SKM-1 treated with dmso at 0.1 percent for 144 hours (cell line): ENCODE measurements at regions not wholly inside any gene's neighbourhood (a gene's known extent, or its start where the extent isn't known, plus 50 kb on each side); places are given as distances from the start of the nearest gene placed in this dataset.
A peak's percentile ranks its signal among the peaks of the same experiment; 100 is the strongest.
"Not testable (repeated sequence)": the region's sequence is repeated elsewhere in the genome, so short reads cannot be mapped to it uniquely, and the experiment has no call there.

Experiments used
- DNase-seq: peaks from one replicate; lab custom pipeline; 2025; ENCODE audit not compliant: unreplicated experiment; lab: John Stamatoyannopoulos, UW

DNA sequence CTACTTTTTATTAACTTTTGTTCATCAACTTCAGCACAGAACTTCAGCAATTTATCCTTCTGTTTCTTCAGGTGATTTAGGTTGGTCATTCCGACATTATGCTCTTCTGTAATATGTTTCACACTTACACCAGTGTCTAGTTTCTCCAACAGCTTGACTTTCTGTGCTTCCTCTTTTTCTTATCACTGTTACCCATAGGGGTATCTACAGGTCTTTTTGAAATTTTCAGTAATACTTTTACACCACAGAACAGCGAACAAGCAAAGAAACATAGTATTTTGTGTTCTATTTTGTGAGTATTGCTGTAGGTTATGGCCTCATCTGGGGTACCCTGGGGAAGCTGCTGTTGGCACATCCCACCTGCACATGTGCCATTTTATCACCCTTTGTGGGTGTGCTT is 260.7 kb downstream of the NSUN3 start:
- no peak for DNase-seq

DNA sequence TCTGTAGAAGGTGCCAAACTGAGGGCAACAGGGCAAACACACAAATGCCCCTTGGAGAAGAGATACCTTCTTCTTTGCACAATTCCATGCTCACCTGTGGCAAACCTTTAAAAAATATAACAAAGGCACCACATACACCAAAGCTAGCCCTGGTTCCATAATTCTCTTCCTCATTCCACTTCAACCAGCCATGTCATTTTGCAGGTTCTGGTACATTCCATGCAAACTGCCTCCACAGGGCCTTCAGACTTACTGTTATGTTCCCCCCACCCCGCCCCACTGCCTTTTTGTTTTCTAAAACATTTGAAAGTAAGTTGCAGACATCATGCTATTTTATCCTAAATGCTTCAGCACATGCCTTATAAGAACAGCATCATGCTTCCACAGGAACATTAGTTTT is 269.0 kb downstream of the NSUN3 start:
- DNase-seq: no peak

DNA sequence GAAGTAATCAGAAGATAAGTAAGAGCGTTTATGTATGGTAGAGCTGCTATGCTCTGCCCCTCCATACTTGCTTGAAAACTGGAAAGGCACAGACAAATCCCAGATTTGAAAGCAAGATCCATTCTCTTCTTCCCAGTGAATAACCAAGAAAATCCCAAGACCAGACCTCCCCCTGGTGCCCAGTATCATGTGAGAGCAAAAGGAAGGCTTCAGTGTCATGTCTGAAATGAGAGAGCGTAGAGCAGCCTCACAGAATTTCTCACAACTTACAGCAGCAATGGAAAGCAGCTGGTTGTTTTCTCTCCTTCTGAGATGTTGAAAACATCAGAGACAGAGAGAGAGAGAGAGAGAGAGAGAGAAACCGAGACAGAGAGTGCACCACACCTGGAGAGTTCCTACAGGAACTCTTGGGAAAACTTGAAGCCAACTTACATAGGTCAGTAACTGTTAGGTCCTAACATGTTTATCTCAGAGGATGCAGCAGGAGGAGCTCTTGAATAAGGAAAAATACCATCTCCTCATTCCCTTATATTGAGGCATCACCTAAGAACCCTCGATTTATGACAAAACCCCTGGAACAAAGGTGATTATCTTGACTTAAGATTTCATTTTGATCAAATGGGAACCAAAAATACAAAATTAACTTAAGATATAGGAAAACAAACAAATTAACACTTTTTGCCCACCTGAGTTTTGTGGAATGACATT is 273.3 kb downstream of the NSUN3 start:
- no peak for DNase-seq

DNA sequence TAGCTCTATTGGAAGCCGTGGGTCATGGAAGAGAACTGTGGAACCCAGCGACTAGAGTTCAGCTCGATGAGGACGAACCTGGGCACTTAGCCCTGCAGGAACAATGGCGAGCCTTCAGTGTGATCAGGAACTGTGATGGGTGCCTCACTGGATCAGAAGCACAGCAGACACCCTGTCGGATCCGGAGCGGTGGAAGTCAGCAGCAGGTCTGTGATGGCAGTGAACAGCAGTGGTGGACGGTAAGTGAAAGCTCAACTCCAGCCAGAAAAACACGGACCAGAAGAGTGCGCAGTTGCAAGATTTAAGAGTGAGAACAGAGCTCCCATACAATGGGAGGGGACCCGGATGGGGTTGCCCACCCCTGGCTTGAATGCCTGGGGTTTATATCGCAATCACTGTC is 282.2 kb downstream of the NSUN3 start:
- DNase-seq: no peak

DNA sequence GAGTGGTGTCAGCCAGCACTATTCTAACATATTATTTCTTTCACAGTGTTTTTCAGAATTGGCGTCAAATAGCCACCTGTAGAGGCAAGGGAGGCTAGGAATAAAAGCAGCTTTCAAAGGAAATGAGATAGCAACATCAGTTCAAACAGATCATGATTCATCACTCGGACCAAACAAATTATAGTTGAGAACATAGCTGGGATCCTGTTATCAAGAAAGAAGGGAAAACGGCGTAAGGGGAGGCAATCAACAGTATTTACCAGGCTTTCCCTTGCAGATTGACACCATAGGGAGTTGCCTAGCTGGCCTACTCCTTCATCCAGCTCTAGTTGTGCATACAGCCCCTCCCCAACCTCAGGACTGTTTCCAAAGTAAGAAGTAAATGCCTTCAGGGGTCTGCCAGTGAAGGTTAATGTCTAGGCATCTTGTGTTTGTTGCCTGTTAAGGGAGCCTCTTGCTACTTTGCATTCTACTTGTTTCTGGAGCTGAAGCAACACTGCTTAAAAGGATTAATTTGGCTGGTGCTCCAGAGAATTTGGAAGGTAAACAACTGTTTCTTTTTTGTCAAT is 286.5 kb downstream of the NSUN3 start:
- DNase-seq: no peak

DNA sequence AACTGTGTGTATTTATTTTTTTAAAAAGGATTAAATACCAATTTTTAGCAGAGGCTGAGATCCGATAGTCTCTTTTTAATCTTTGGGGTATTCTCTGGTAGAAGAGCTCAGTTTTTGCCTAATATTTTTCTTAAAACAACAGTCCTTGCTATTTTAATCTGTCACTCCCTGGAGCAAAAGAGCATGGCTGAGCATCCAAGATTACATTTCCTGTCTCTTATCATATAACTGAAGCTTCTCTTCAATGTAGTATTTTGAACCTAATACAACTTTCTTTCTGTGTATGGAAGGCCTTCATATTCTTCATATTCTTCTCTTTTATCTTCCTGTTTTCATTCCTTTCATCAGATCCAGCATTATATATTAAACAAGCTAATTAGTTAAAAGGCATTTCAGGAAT is 293.7 kb downstream of the NSUN3 start:
- no peak for DNase-seq

DNA sequence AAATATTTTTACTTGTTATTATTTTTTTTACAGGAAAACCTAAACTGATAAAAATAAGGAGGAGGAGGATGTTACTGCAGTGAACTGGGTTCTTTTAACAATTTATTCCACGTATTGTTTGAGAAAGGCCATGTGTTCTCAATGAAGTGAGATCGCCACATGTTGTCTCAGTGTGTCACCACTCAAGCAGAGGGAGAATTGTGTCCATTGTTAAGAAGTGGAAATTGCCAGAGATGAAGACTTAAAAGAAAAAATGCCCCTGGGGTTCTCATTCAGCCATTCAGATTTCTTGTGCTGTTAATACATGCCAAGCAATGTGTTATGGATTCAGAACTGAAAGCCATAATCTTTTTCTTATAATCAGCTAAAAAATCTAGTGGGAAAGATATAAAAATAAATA is 297.1 kb downstream of the NSUN3 start:
- no peak for DNase-seq

DNA sequence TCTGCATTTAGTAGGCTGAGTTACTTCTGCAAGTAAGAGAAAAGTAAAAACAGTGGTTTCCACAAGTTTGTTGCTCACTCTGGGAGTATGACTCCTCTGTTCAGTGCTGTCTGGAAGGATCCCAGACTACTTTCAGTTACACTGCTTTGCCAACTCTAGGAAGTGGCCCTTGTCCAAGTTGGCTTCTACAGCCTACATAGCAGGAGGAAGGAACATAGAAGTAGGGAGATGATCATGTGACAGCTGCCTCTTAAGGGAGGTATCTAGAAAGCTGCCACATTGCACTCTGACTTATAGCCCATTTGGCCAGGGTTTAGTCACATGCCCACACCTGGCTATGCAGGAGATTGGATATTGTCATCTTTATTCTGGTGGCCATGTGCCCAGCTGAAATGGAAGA is 298.1 kb downstream of the NSUN3 start:
- no peak for DNase-seq

DNA sequence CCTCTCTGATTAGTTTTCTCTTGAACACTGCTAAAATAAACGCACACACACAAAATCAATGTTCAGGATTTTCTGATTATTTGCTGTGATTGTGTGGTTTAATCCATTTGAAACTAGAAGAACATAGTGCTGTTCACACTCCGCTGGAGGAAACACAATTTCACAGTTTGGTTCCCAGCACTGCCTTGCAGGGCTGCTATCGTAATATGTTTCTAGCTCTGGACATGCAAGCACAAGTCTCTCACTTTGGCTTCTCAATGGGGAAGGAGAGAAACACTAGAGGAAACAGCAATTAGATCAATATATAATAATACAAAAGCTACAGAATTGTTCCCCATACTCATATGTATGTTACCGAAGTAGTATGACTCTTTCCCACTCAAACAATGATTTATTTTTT is 299.5 kb downstream of the NSUN3 start:
- no peak for DNase-seq

DNA sequence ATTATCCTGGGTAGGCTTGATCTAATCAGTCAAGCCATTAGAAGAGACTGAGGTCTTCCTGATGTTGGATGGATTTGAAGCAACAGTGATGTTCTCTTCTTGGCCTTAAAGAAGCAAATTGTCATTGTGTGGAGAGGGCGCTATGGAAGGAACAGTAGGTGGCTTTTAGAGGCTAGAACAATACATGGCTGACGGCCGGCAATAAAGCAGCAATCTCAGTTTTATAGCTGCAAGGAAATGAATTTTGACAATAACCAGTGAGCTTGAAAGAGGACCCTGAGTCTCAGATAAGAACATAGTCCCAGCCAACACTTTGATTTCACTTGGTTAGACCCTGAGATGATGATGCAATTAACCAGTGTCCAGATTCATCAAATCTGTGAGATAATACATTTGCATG is 302.1 kb downstream of the NSUN3 start:
- DNase-seq: no peak

DNA sequence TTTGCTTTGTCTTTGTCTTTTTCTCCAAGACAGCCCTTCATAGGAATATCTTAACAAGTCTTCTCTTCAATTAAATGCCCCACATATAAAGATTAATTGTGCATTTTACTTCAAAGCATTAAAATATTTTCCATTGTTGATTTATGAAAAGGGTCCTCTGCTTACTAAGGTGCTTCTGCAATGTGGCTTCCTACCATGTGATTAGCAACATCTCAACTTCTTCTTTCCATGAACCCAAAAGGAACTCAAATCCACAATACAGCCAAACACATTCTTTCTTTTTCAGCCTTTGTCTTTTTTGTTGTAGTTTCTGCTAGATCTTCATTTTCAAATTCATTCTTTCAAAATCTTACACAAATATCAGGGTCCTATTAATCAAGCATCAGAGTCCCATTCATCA is 309.2 kb downstream of the NSUN3 start:
- peak; percentile 1 for DNase-seq

DNA sequence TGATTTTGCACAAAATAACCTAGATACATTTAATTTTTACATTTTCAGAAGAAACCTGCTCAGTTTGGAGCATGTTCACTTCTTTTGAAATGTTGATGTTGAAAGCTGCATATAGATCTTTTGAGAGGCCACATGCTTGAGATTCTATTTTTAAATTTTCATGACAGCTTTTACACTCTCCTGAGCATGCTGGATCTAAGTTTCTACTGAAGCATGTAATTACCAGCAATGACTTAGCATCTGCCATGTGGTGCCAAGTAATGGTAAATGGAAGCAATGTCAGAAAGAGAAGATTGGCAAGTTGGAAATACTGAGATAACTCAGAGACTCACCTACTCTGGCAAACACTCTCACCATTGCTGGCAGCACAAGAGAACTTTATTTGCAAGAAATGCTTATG is 310.6 kb downstream of the NSUN3 start:
- no peak for DNase-seq

DNA sequence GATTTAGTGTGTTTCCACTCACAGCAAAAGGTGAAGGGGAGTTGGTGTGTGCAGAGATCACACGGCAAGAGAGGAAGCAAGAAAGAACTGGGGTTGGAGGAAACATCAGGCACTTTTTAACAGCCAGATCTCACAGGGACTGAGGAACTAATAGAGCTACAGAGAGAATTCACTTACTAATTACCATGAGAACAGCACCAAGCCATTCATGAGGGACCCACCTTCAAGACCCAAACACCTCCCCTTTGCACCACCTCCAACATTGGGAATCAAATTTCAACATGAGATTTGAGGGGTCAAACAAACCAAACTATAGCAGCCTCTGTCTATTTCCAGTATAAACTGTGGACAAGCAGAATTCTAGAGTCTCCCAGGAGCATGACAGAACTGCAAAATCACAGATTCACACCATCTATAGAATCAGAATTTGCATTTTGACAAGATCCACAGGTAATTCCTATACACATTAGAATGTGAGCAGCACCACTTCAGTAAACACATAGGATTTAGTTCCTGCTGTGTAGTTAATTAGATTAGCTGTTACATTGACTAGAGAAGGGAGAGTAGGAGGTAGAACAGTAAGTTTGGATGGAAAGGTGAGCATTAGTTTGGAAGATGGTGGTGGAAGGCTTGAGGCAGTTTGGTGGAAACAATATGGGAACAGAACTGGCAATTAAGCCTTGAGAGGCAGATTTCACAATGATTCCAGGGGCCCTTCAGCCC is 311.7 kb downstream of the NSUN3 start:
- no peak for DNase-seq

DNA sequence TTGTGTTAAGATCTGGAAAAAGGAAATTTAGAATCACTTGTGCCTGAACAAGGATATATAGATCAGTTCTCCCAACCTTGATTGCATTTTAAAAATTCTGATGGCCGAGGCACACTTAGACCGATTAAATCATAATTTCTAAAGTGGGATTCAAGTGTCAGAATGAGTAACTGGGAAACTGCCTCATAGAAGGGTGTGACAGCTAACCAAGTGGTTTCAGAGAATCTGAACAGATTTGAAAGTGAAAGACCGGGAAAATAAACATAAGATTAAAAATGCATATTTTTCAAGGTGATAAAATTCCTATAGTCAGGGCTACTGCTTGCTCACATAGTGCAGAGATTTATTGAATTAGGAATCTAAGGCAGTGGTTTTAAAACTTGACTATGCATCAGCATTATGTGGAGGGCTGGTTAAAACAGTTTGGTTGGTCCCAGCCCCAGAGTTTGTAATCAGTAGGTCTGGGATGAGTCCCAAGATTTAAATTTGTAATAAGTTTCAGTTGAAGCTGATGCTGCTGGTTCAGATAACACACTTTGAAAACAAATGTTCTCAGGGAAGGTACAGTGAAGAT is 314.3 kb downstream of the NSUN3 start:
- DNase-seq: not testable (repeated sequence)

DNA sequence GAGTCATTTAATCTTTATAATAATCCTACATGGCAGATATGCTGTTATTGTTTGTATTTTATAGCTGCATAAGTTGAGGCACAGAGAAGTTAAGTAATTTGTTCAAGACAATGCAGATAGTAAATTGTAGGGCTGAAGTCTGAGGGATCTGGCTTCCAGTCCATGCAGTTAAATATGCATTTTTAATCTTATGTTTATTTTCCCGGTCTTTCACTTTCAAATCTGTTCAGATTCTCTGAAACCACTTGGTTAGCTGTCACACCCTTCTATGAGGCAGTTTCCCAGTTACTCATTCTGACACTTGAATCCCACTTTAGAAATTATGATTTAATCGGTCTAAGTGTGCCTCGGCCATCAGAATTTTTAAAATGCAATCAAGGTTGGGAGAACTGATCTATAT is 315.0 kb downstream of the NSUN3 start:
- DNase-seq: not testable (repeated sequence)

DNA sequence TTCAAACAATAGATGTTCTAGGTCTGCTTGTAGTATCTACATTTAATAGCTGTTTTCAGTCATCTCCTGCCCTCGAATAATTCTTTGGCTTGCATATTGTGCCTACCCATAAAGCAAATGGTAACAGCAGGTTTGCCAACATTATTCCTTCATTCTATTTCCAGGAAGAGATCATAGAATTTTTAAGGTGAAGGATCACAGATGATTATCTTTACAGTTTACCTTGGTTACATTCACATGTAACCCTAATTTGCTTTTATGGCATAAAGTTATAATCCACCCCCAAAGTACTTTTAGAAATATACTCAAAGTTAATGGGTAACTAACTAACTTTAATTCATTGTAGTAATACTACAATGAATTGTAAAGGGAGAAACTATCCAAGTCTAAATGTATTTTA is 315.5 kb downstream of the NSUN3 start:
- DNase-seq: no peak

DNA sequence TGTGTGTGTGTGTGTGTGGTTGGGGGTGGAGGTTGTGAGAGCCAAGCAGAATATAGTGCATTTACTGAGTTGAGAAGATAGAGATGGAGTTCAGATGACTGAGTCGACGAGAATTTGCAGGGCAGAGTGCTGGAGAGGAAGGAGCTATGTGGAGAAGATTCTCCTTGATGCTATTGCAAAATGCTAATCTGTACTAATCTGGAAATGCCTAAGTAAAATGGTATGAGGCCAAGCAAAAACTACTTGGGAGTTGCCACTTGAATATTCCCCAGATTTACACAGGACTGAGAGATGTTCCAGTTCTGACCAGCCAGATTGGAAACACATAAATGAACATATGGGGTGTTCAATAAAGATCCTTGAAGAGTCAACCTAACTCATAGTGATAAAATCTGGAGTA is 316.4 kb downstream of the NSUN3 start:
- DNase-seq: no peak

DNA sequence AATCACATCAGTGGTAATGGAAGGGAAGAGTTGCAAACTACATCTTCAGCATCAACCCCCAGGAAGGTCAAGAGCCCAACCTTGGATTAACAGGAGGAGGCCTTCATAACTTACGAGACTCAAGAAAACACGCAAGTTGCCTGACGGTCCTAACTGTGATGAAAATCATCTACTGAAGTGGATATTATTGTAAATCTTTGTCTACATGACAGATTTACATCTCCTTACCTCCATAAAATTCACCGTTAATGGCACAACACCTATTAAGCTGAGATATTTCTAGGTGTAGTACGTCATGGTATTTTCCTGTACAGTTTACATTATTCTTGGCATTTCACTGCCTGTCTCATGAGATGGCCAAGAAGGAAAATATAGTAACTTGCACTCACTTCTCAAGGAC is 332.0 kb downstream of the NSUN3 start:
- no peak for DNase-seq

DNA sequence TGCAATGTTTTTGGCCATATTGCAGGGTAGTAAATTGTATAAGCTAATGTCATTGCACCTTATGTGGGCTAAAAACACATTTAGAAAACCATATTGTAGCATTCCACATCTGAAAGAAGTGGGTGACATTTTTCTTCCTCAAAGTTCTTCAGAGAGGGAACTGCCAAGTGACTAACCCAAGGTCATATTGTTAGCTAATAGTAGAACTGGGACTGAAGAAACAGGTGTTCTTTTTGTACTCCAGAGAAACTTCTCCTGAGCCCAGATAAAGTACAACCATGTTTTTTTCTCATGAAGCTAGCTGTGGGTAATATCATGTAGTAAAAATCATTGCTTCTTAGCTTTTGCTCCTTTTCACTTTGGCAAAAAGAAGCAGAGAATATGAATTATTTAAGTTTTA is 333.0 kb downstream of the NSUN3 start:
- no peak for DNase-seq

DNA sequence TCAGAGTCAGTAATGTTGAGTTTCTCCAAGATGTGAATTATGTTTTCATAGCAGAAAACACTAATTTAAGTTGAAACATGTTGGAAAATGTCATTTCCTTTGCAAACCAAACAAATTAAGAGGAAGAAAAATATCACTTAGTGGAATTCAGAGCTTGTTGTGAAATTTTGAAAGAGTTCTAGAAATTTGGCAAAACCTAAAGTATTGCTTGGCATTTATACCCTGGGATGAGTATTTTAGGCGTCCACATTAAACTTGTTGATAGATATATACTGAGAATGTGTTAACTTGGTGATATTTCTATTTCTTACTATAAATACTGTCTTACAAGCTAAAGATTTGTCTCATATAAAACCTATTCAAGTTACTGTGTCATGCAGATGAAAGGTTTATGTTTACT is 335.2 kb downstream of the NSUN3 start:
- DNase-seq: no peak

DNA sequence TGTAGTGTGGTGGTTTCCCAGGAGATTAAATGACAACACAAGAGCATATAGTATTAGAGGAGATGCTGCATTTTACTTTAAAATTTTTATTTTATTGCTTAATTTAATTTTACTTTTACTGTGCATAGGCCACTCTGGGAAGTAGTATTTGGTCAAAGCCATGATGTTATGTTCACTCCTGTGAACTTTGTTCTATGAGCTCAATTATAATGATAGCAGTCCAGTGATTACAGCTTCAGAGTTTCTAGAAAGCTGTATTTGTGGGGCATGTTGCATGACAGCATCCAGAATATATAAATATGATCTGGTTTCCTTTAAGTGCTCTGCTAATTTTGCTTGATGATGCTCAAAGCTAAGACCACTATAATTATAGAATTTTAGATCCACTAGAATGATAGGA is 338.6 kb downstream of the NSUN3 start:
- no peak for DNase-seq

DNA sequence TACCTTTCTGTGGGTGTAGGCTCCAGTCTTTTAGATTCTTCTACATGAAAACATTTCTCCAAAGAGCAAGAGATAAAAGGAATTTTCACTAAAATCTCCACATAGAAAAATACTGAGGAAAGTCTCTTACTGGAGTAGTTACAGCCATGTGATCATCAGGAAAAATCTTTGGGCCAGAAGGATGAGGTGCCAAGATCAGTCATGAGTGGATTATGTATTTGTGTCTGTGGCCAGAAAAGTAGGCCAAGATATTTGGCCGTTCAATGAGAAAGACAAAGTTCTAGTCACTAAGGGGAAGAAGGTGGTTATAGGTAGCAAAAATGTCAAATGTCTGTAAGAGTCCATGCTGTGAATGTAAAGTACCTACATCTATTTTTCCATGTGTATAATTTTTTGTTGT is 339.3 kb downstream of the NSUN3 start:
- DNase-seq: no peak
